ENCODE measurements at regions not wholly inside any gene's neighbourhood (a gene's known extent, or its start where the extent isn't known, plus 50 kb on each side); places are given as distances from the start of the nearest gene placed in this dataset.

GRCh38 chr16:65343556-65343955 lies 221.7 kb upstream of the CDH11 start:
- no peak overlapping the region for H3K4me3 Mint-ChIP-seq
- H3K9me3 ChIP-seq (ENCODE audit: control insufficient read depth, low read length, poor library complexity, severe bottlenecking): no peaks in the 10 kb centered on the region
- no peak overlapping the region for H3K27ac Mint-ChIP-seq
- no peaks in the 10 kb centered on the region for H3K4me1 Mint-ChIP-seq
- no peaks in the 10 kb centered on the region for H3K36me3 Mint-ChIP-seq (ENCODE audit: low read depth)
- no peak for DNase-seq
- no peak for ATAC-seq
- H3K27me3 Mint-ChIP-seq: no peaks in the 10 kb centered on the region

GRCh38 chr16:65342231-65342866 lies 220.5 kb upstream of the CDH11 start:
- H3K9me3 ChIP-seq (ENCODE audit: control insufficient read depth, low read length, poor library complexity, severe bottlenecking): no peaks in the 10 kb centered on the region
- Mint-ChIP-seq H3K27me3 (no peaks in the 10 kb centered on the region), H3K4me3 (no peak overlapping the region), H3K27ac (no peak overlapping the region), H3K36me3 (ENCODE audit: low read depth) (no peaks in the 10 kb centered on the region), H3K4me1 (no peaks in the 10 kb centered on the region)
- no peak for ATAC-seq
- no peak for DNase-seq

- no peak for DNase-seq
- H3K36me3 Mint-ChIP-seq (ENCODE audit: low read depth): no peaks in the 10 kb centered on the region
- no peaks in the 10 kb centered on the region for H3K4me1 Mint-ChIP-seq
- H3K9me3 ChIP-seq (ENCODE audit: control insufficient read depth, low read length, poor library complexity, severe bottlenecking): no peaks in the 10 kb centered on the region
- H3K4me3 Mint-ChIP-seq: no peak overlapping the region
- no peaks in the 10 kb centered on the region for H3K27me3 Mint-ChIP-seq
- no peak for ATAC-seq
- H3K27ac Mint-ChIP-seq: no peak overlapping the region
Observed at GRCh38 chr16:65339062-65339461, 217.2 kb upstream of the CDH11 start.

- Mint-ChIP-seq H3K36me3 (ENCODE audit: low read depth) (no peaks in the 10 kb centered on the region), H3K27ac (no peak overlapping the region), H3K4me1 (no peaks in the 10 kb centered on the region), H3K4me3 (no peak overlapping the region), H3K27me3 (no peaks in the 10 kb centered on the region)
- no peaks in the 10 kb centered on the region for H3K9me3 ChIP-seq (ENCODE audit: control insufficient read depth, low read length, poor library complexity, severe bottlenecking)
- no peak for DNase-seq
- ATAC-seq: no peak
Observed at GRCh38 chr16:65336160-65336559, 214.3 kb upstream of the CDH11 start.

- Mint-ChIP-seq H3K36me3 (ENCODE audit: low read depth) (no peaks in the 10 kb centered on the region), H3K27ac (no peak overlapping the region)
Observed at GRCh38 chr16:65334081-65334480, 212.2 kb upstream of the CDH11 start.

GRCh38 chr16:65333283-65333682 lies 211.4 kb upstream of the CDH11 start:
- no peak overlapping the region for H3K4me3 Mint-ChIP-seq
- ATAC-seq: no peak
- H3K4me1 Mint-ChIP-seq: no peaks in the 10 kb centered on the region
- no peaks in the 10 kb centered on the region for H3K9me3 ChIP-seq (ENCODE audit: control insufficient read depth, low read length, poor library complexity, severe bottlenecking)
- no peaks in the 10 kb centered on the region for H3K27me3 Mint-ChIP-seq
- DNase-seq: no peak
- no peak overlapping the region for H3K27ac Mint-ChIP-seq
- H3K36me3 Mint-ChIP-seq (ENCODE audit: low read depth): no peaks in the 10 kb centered on the region

More at GRCh38 chr16:65334081-65334480, 212.2 kb upstream of the CDH11 start:
- no peak for ATAC-seq
- H3K4me3 Mint-ChIP-seq: no peak overlapping the region
- no peak for DNase-seq
- no peaks in the 10 kb centered on the region for H3K4me1 Mint-ChIP-seq
- H3K9me3 ChIP-seq (ENCODE audit: control insufficient read depth, low read length, poor library complexity, severe bottlenecking): no peaks in the 10 kb centered on the region
- H3K27me3 Mint-ChIP-seq: no peaks in the 10 kb centered on the region

GRCh38 chr16:65327346-65327745 lies 205.5 kb upstream of the CDH11 start:
- Mint-ChIP-seq H3K4me1 (no peaks in the 10 kb centered on the region), H3K27me3 (no peaks in the 10 kb centered on the region), H3K4me3 (no peak overlapping the region), H3K36me3 (ENCODE audit: low read depth) (no peaks in the 10 kb centered on the region), H3K27ac (no peak overlapping the region)
- ATAC-seq (no peak), DNase-seq (no peak)
- H3K9me3 ChIP-seq (ENCODE audit: control insufficient read depth, low read length, poor library complexity, severe bottlenecking): no peaks in the 10 kb centered on the region

- ATAC-seq (no peak), DNase-seq (no peak)
- H3K9me3 ChIP-seq (ENCODE audit: control insufficient read depth, low read length, poor library complexity, severe bottlenecking): no peaks in the 10 kb centered on the region
- Mint-ChIP-seq H3K27ac (no peak overlapping the region), H3K36me3 (ENCODE audit: low read depth) (no peaks in the 10 kb centered on the region), H3K27me3 (no peaks in the 10 kb centered on the region), H3K4me1 (no peaks in the 10 kb centered on the region), H3K4me3 (no peak overlapping the region)
Observed at GRCh38 chr16:65323655-65324237, 201.9 kb upstream of the CDH11 start.

GRCh38 chr16:65319621-65320231 lies 197.9 kb upstream of the CDH11 start:
- ATAC-seq: no peak
- H3K27me3 Mint-ChIP-seq: no peaks in the 10 kb centered on the region
- no peak overlapping the region for H3K4me3 Mint-ChIP-seq
- DNase-seq: no peak
- H3K4me1 Mint-ChIP-seq: no peaks in the 10 kb centered on the region
- H3K36me3 Mint-ChIP-seq (ENCODE audit: low read depth): no peaks in the 10 kb centered on the region
- H3K27ac Mint-ChIP-seq: no peak overlapping the region
- no peaks in the 10 kb centered on the region for H3K9me3 ChIP-seq (ENCODE audit: control insufficient read depth, low read length, poor library complexity, severe bottlenecking)

GRCh38 chr16:65318590-65319257 lies 196.9 kb upstream of the CDH11 start:
- no peak overlapping the region for H3K4me3 Mint-ChIP-seq
- H3K4me1 Mint-ChIP-seq: no peaks in the 10 kb centered on the region
- H3K9me3 ChIP-seq (ENCODE audit: control insufficient read depth, low read length, poor library complexity, severe bottlenecking): no peaks in the 10 kb centered on the region
- no peaks in the 10 kb centered on the region for H3K36me3 Mint-ChIP-seq (ENCODE audit: low read depth)
- no peaks in the 10 kb centered on the region for H3K27me3 Mint-ChIP-seq
- no peak for DNase-seq
- no peak overlapping the region for H3K27ac Mint-ChIP-seq
- ATAC-seq: no peak

- no peak for DNase-seq
Observed at GRCh38 chr16:65318138-65318537, 196.3 kb upstream of the CDH11 start.

GRCh38 chr16:65316808-65317207 lies 194.9 kb upstream of the CDH11 start:
- H3K27me3 Mint-ChIP-seq: no peaks in the 10 kb centered on the region
- H3K36me3 Mint-ChIP-seq (ENCODE audit: low read depth): no peaks in the 10 kb centered on the region
- DNase-seq (no peak), ATAC-seq (no peak)
- H3K4me1 Mint-ChIP-seq: no peaks in the 10 kb centered on the region
- no peak overlapping the region for H3K27ac Mint-ChIP-seq
- no peaks in the 10 kb centered on the region for H3K9me3 ChIP-seq (ENCODE audit: control insufficient read depth, low read length, poor library complexity, severe bottlenecking)
- no peak overlapping the region for H3K4me3 Mint-ChIP-seq

More at GRCh38 chr16:65318138-65318537, 196.3 kb upstream of the CDH11 start:
- Mint-ChIP-seq H3K27me3 (no peaks in the 10 kb centered on the region), H3K4me1 (no peaks in the 10 kb centered on the region), H3K4me3 (no peak overlapping the region), H3K36me3 (ENCODE audit: low read depth) (no peaks in the 10 kb centered on the region), H3K27ac (no peak overlapping the region)
- ATAC-seq: no peak
- H3K9me3 ChIP-seq (ENCODE audit: control insufficient read depth, low read length, poor library complexity, severe bottlenecking): no peaks in the 10 kb centered on the region

- Mint-ChIP-seq H3K36me3 (ENCODE audit: low read depth) (no peaks in the 10 kb centered on the region), H3K4me3 (no peak overlapping the region), H3K27ac (no peak overlapping the region), H3K4me1 (no peaks in the 10 kb centered on the region), H3K27me3 (no peaks in the 10 kb centered on the region)
- ATAC-seq: no peak
- DNase-seq: no peak
- H3K9me3 ChIP-seq (ENCODE audit: control insufficient read depth, low read length, poor library complexity, severe bottlenecking): no peaks in the 10 kb centered on the region
Observed at GRCh38 chr16:65315081-65315780, 193.4 kb upstream of the CDH11 start.
